Naive thymus-derived CD4-positive, alpha-beta T cell (primary cell): ENCODE measurements at regions not wholly inside any gene's neighbourhood (a gene's known extent, or its start where the extent isn't known, plus 50 kb on each side); places are given as distances from the start of the nearest gene placed in this dataset.
"Not testable (repeated sequence)": the region's sequence is repeated elsewhere in the genome, so short reads cannot be mapped to it uniquely, and the experiment has no call there.

Source experiments
- ATAC-seq: fragments of 150-1000 bp; cut with Tn5 transposase; 2 replicates; pipeline ENCODE4 v1.10.0; 2021; ENCODE audit warnings: mild to moderate bottlenecking, moderate library complexity
- CTCF ChIA-PET: fragments of 350-600 bp; sonication (Branson Sonifier 250); formaldehyde crosslinking; loops from one replicate; lab custom pipeline; 2021; ENCODE audit warnings: antibody characterized with exemption; lab: Charles Lee
- POLR2A ChIA-PET: fragments of 350-600 bp; sonication (Branson Sonifier 250); formaldehyde crosslinking; loops from one replicate; lab custom pipeline; 2021; ENCODE audit warnings: antibody characterized with exemption, inconsistent platforms; lab: Charles Lee
- DNase-seq, 9 donors: peaks; one replicate each; pipeline versions ENCODE4 v3.0.0 to v3.0.0-alpha.2; 2020 to 2022; ENCODE audit warnings: mixed read lengths in 1 of 9
- H3K27ac ChIP-seq: one replicate; pipeline ENCODE4 v1.7.0; 2013; ENCODE audit warnings: mild to moderate bottlenecking, low read depth, low read length, moderate library complexity
- H3K27me3 ChIP-seq, 2 donors: one replicate each; pipeline ENCODE4 v1.7.0; 2013; ENCODE audit warnings: low read length in 2 of 2, mild to moderate bottlenecking in 2 of 2, moderate library complexity in 2 of 2; ENCODE audit not compliant: control insufficient read depth in 2 of 2, insufficient read depth in 2 of 2
- H3K36me3 ChIP-seq, 3 experiments: 1 replicate in 2 of 3; 2 replicates in 1 of 3; pipeline ENCODE4 v1.7.0; 2013; ENCODE audit warnings: low read length in 3 of 3, mild to moderate bottlenecking in 3 of 3, moderate library complexity in 1 of 3; ENCODE audit not compliant: insufficient read depth in 3 of 3, control insufficient read depth in 2 of 3
- H3K4me1 ChIP-seq, 2 donors: one replicate each; pipeline ENCODE4 v1.7.0; 2013; ENCODE audit warnings: low read length in 2 of 2, mild to moderate bottlenecking in 2 of 2, moderate library complexity in 1 of 2; ENCODE audit not compliant: control insufficient read depth in 2 of 2, insufficient read depth in 2 of 2
- H3K4me3 ChIP-seq: 2 replicates; pipeline ENCODE4 v1.7.0; 2013; ENCODE audit warnings: mild to moderate bottlenecking, low read length
- H3K9me3 ChIP-seq, 3 experiments: 1 replicate in 2 of 3; 2 replicates in 1 of 3; pipeline ENCODE4 v1.7.0; 2013; ENCODE audit warnings: low read length in 3 of 3; ENCODE audit not compliant: control insufficient read depth in 2 of 3
- H3K27ac Mint-ChIP-seq, 9 donors: one replicate each; pipeline ENCODE4 v1.8.0; 2020 to 2022; ENCODE audit warnings: mixed read lengths in 9 of 9, mild to moderate bottlenecking in 8 of 9, moderate library complexity in 5 of 9, inconsistent platforms in 2 of 9
- H3K27me3 Mint-ChIP-seq, 5 donors: one replicate each; pipeline ENCODE4 v1.8.0; 2021 to 2022; ENCODE audit warnings: mixed read lengths in 5 of 5, mild to moderate bottlenecking in 1 of 5
- H3K36me3 Mint-ChIP-seq, 5 donors: one replicate each; pipeline ENCODE4 v1.8.0; 2020 to 2022; ENCODE audit warnings: mixed read lengths in 5 of 5, mild to moderate bottlenecking in 3 of 5, inconsistent platforms in 1 of 5
- H3K4me1 Mint-ChIP-seq, 7 donors: one replicate each; pipeline ENCODE4 v1.8.0; 2020 to 2022; ENCODE audit warnings: mixed read lengths in 7 of 7, mild to moderate bottlenecking in 3 of 7, inconsistent platforms in 1 of 7
- H3K4me3 Mint-ChIP-seq, 10 donors: one replicate each; pipeline ENCODE4 v1.8.0; 2020 to 2022; ENCODE audit warnings: mild to moderate bottlenecking in 10 of 10, mixed read lengths in 10 of 10, moderate library complexity in 6 of 10, inconsistent platforms in 2 of 10
- H3K9me3 Mint-ChIP-seq, 11 donors: one replicate each; pipeline ENCODE4 v1.8.0; 2020 to 2022; ENCODE audit warnings: mixed read lengths in 11 of 11, mild to moderate bottlenecking in 4 of 11, inconsistent platforms in 1 of 11, moderate library complexity in 1 of 11
- intact Hi-C, 2 donors: fragments of 100-400 bp; cut with micrococcal nuclease; formaldehyde crosslinking; loops; one replicate each; pipeline ENCODE4 v1.15.1; 2023

DNA sequence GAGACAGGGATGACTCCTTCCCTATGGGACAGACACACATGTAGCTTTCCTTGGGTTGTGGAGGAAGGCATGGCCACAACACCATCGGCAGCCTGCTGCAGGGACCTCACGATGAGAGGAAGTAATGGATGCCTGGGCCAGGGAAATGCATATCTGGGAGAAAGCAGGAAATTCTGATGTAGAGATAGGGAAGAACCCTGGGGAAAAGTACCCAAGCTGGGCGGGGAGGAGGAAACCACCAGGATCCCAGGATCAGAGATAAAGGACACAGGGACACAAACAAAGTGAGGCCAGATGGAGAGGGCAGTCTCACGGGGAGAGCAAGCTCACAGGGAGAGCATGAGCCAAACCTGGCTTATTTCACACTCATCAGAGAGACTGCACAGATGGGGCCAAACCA is 294.7 kb upstream of the TEKT4 start:
- peak overlapping the region in 1 of 10 donors; percentile 30 for H3K4me3 Mint-ChIP-seq
- H3K27me3 Mint-ChIP-seq, POLR2A ChIA-PET, H3K4me1 ChIP-seq, H3K9me3 Mint-ChIP-seq, intact Hi-C loops, CTCF ChIA-PET, DNase-seq, H3K27me3 ChIP-seq, H3K27ac ChIP-seq, H3K36me3 ChIP-seq, H3K36me3 Mint-ChIP-seq, H3K4me3 ChIP-seq, ATAC-seq, H3K9me3 ChIP-seq: not testable (repeated sequence)
- H3K4me1 Mint-ChIP-seq, result peaks cover 0 to 11% (median 9%) of the 10 kb centered on the region in 7 donors
- H3K27ac Mint-ChIP-seq, result peak overlapping the region in 2 of 9 donors; percentile 46 to 70

DNA sequence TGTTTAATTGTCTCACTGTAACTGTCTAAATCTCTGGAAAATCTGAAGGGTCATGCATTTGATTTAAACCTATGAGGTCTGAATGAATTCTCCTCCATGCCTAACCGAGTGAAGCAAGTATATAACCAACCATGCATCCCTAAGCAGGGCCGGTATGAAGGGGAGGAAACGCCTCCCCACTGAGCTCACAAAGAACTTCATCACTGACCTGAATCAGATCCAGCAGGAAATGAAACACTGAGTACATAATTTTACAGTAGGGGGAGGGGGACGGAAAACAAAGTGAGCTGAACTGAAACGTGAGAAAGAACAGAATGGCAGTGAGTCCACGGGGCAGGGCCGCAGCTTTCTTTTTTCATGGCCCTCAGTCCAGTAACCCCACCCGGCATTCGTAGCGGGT is 294.1 kb upstream of the TEKT4 start:
- CTCF ChIA-PET, H3K27ac ChIP-seq, ATAC-seq, intact Hi-C loops, DNase-seq, POLR2A ChIA-PET, H3K27me3 Mint-ChIP-seq, H3K4me1 ChIP-seq, H3K9me3 Mint-ChIP-seq, H3K27ac Mint-ChIP-seq, H3K36me3 ChIP-seq, H3K9me3 ChIP-seq, H3K4me3 Mint-ChIP-seq, H3K36me3 Mint-ChIP-seq, H3K4me3 ChIP-seq, H3K27me3 ChIP-seq: not testable (repeated sequence)
- peaks cover 0 to 11% (median 9%) of the 10 kb centered on the region in 7 donors for H3K4me1 Mint-ChIP-seq

DNA sequence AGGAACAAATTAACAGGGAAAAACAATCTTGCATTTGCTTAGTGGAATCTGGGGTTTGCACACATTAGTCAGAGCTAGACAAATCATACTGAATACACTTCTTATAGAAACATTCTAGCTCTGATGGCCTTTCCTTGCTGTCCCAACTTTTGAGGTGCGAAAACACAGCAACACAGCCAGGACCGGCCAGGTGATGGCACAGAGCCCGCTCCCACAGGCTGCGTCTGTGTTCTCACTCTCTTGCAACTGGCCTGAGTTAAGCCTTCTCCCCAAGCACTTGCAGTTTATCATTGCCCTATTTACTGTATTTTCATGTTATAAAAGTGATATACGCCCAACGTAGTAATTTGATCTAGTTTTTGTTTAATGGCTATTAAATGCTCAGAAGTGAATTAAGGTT is 292.0 kb upstream of the TEKT4 start:
- CTCF ChIA-PET, H3K4me3 Mint-ChIP-seq, H3K36me3 ChIP-seq, H3K9me3 ChIP-seq, H3K36me3 Mint-ChIP-seq, H3K9me3 Mint-ChIP-seq, H3K27me3 ChIP-seq, H3K27me3 Mint-ChIP-seq, POLR2A ChIA-PET, H3K27ac Mint-ChIP-seq, H3K4me3 ChIP-seq, H3K4me1 ChIP-seq, H3K27ac ChIP-seq, intact Hi-C loops, DNase-seq, ATAC-seq: not testable (repeated sequence)
- H3K4me1 Mint-ChIP-seq, result peaks cover 0 to 13% (median 9%) of the 10 kb centered on the region in 7 donors

- H3K27ac Mint-ChIP-seq, CTCF ChIA-PET, H3K4me1 ChIP-seq, POLR2A ChIA-PET, ATAC-seq, intact Hi-C loops, H3K4me3 Mint-ChIP-seq, H3K9me3 Mint-ChIP-seq, H3K9me3 ChIP-seq, H3K36me3 Mint-ChIP-seq, DNase-seq, H3K36me3 ChIP-seq, H3K4me3 ChIP-seq, H3K27ac ChIP-seq, H3K27me3 ChIP-seq, H3K27me3 Mint-ChIP-seq, H3K4me1 Mint-ChIP-seq: not testable (repeated sequence)
Measured at GRCh38 chr2:94583081-94583723, 288.0 kb upstream of the TEKT4 start.

- POLR2A ChIA-PET, H3K36me3 Mint-ChIP-seq, DNase-seq, H3K36me3 ChIP-seq, H3K27ac Mint-ChIP-seq, H3K27me3 ChIP-seq, ATAC-seq, CTCF ChIA-PET, H3K9me3 ChIP-seq, H3K9me3 Mint-ChIP-seq, H3K4me3 ChIP-seq, H3K27ac ChIP-seq, intact Hi-C loops, H3K27me3 Mint-ChIP-seq, H3K4me1 ChIP-seq, H3K4me3 Mint-ChIP-seq, H3K4me1 Mint-ChIP-seq: not testable (repeated sequence)
Measured at GRCh38 chr2:94584569-94584968, 286.7 kb upstream of the TEKT4 start.

DNA sequence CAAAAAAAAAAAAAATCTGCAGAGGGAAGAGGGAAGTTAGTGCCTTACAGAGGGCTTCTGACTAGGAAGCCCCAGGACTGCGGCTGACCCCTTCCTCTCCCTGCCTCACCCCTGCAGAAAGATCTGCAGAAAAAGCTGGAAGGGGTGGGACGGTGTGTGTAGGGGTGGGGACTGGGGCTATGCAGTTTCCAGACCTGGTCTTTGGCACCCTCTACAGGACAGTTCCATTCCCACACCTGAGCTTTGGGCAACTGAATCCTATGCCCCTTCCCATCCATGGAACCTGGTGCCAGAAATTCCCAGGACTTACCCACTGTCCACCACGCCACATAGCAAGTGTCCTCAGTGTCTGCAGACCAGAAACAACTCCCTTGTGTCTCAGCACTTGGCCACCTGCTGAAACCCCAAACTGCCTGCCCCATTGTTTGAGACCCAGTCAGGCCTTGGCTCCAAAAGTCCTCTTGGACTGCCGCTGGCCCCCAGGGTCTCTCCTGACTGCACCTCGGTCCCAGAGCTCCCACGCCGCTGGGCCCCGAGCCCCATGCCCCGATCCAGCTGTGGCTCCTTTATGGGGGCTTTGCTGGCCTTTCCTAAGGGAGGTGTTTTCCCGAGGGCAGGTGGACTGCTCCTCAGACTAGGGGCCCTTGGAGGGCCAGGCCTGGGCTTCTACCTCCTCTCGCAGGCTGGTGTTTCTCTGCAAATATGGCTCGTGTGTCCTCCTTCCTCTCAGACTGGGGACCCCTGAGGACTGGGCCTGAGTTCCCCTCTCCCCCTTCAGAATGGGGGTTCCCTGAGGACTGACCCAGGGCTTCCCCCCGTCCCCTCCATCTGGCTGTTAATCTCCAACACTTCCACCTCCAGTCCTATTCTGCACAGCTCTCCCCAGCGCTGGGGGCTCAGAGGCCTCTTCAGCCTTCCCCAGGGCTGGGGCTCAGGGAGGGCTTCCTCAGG is 284.9 kb upstream of the TEKT4 start:
- POLR2A ChIA-PET, H3K27ac Mint-ChIP-seq, intact Hi-C loops: not testable (repeated sequence)

GRCh38 chr2:94587042-94587441 is 284.2 kb upstream of the TEKT4 start:
- not testable (repeated sequence) for ATAC-seq

More for the DNA sequence above, 284.9 kb upstream of the TEKT4 start:
- CTCF ChIA-PET, ATAC-seq, H3K4me1 ChIP-seq, H3K27me3 Mint-ChIP-seq, H3K4me3 Mint-ChIP-seq, H3K9me3 ChIP-seq, H3K4me1 Mint-ChIP-seq, H3K27me3 ChIP-seq, H3K4me3 ChIP-seq, H3K9me3 Mint-ChIP-seq, H3K27ac ChIP-seq, H3K36me3 Mint-ChIP-seq, H3K36me3 ChIP-seq: not testable (repeated sequence)
- peak in 1 of 9 donors; percentile 14 for DNase-seq

More at GRCh38 chr2:94587042-94587441, 284.2 kb upstream of the TEKT4 start:
- H3K36me3 ChIP-seq, H3K9me3 ChIP-seq, POLR2A ChIA-PET, H3K4me1 Mint-ChIP-seq, H3K36me3 Mint-ChIP-seq, CTCF ChIA-PET, H3K4me1 ChIP-seq, H3K27me3 ChIP-seq, H3K9me3 Mint-ChIP-seq, H3K27ac ChIP-seq, H3K27me3 Mint-ChIP-seq, intact Hi-C loops, H3K4me3 Mint-ChIP-seq, H3K27ac Mint-ChIP-seq, H3K4me3 ChIP-seq, DNase-seq: not testable (repeated sequence)
